ENCODE measurements at regions not wholly inside any gene's neighbourhood (a gene's known extent, or its start where the extent isn't known, plus 50 kb on each side); places are given as distances from the start of the nearest gene placed in this dataset.

GRCh38 chr11:42502151-42502550, 809.6 kb upstream of the API5 start:
- Histone ChIP-seq H3K27ac (ENCODE audit: low read length) (no peak overlapping the region), H3K9ac (ENCODE audit: low read length) (no peak overlapping the region), H3F3A (ENCODE audit: insufficient read depth, low read length, poor library complexity, severe bottlenecking) (no peaks in the 10 kb centered on the region), H3K9me3 (ENCODE audit: low read length) (no peaks in the 10 kb centered on the region), H3K27me3 (ENCODE audit: insufficient read depth, low read depth, low read length) (no peaks in the 10 kb centered on the region), H3K4me3 (ENCODE audit: low read length) (no peak overlapping the region), H4K20me1 (ENCODE audit: insufficient read depth) (no peaks in the 10 kb centered on the region), H3K9me2 (ENCODE audit: insufficient read depth, low read length) (no peaks in the 10 kb centered on the region), H3K79me2 (replicated peaks; ENCODE audit: insufficient read depth, low read length) (no peaks in the 10 kb centered on the region), H3K4me2 (ENCODE audit: low read length) (no peak overlapping the region), H2AFZ (ENCODE audit: low read depth, low read length) (no peak overlapping the region), H3K36me3 (ENCODE audit: insufficient read depth, low read length) (no peaks in the 10 kb centered on the region)
- no peak for TF ChIP-seq CTCF (IDR thresholded peaks at IDR 0.05; ENCODE audit: poor library complexity, severe bottlenecking)
- TF ChIP-seq REST (IDR thresholded peaks at IDR 0.05; ENCODE audit: borderline replicate concordance): no peak
- TF ChIP-seq EP300 (conservative IDR thresholded peaks at IDR 0.05; ENCODE audit: poor library complexity, severe bottlenecking): no peak
- TF ChIP-seq SMC3 (conservative IDR thresholded peaks at IDR 0.05; ENCODE audit: poor library complexity): no peak
- TF ChIP-seq TAF1 (IDR thresholded peaks at IDR 0.05; ENCODE audit: low read depth): no peak
- TF ChIP-seq EZH2 (IDR thresholded peaks at IDR 0.05; ENCODE audit: borderline replicate concordance, insufficient read depth, low read length, poor library complexity, severe bottlenecking): no peak
- no peak for TF ChIP-seq RAD21 (conservative IDR thresholded peaks at IDR 0.05)
- no peak for TF ChIP-seq MXI1 (conservative IDR thresholded peaks at IDR 0.05; ENCODE audit: poor library complexity, severe bottlenecking)
- TF ChIP-seq POLR2AphosphoS5 (IDR thresholded peaks at IDR 0.05): no peak

- Histone ChIP-seq H3F3A (ENCODE audit: insufficient read depth, low read length, poor library complexity, severe bottlenecking) (no peaks in the 10 kb centered on the region), H2AFZ (ENCODE audit: low read depth, low read length) (no peak overlapping the region), H4K20me1 (ENCODE audit: insufficient read depth) (no peaks in the 10 kb centered on the region), H3K4me2 (ENCODE audit: low read length) (no peak overlapping the region), H3K36me3 (ENCODE audit: insufficient read depth, low read length) (no peaks in the 10 kb centered on the region), H3K27ac (ENCODE audit: low read length) (no peak overlapping the region), H3K9me3 (ENCODE audit: low read length) (no peaks in the 10 kb centered on the region), H3K79me2 (replicated peaks; ENCODE audit: insufficient read depth, low read length) (no peaks in the 10 kb centered on the region), H3K9me2 (ENCODE audit: insufficient read depth, low read length) (no peaks in the 10 kb centered on the region), H3K4me3 (ENCODE audit: low read length) (no peak overlapping the region), H3K27me3 (ENCODE audit: insufficient read depth, low read depth, low read length) (no peaks in the 10 kb centered on the region), H3K9ac (ENCODE audit: low read length) (no peak overlapping the region)
- no peak for TF ChIP-seq POLR2AphosphoS5 (IDR thresholded peaks at IDR 0.05)
- TF ChIP-seq EZH2 (IDR thresholded peaks at IDR 0.05; ENCODE audit: borderline replicate concordance, insufficient read depth, low read length, poor library complexity, severe bottlenecking): no peak
- no peak for TF ChIP-seq MXI1 (conservative IDR thresholded peaks at IDR 0.05; ENCODE audit: poor library complexity, severe bottlenecking)
- no peak for TF ChIP-seq EP300 (conservative IDR thresholded peaks at IDR 0.05; ENCODE audit: poor library complexity, severe bottlenecking)
- no peak for TF ChIP-seq TAF1 (IDR thresholded peaks at IDR 0.05; ENCODE audit: low read depth)
- TF ChIP-seq CTCF (IDR thresholded peaks at IDR 0.05; ENCODE audit: poor library complexity, severe bottlenecking): no peak
- TF ChIP-seq SMC3 (conservative IDR thresholded peaks at IDR 0.05; ENCODE audit: poor library complexity): no peak
These were observed 789.8 kb upstream of the API5 start for GRCh38 chr11:42521994-42522393.
